Coronary artery (tissue), 2 donors: ENCODE measurements at regions not wholly inside any gene's neighbourhood (a gene's known extent, or its start where the extent isn't known, plus 50 kb on each side); places are given as distances from the start of the nearest gene placed in this dataset.

Source experiments
- DNase-seq: peaks from one replicate; pipeline ENCODE4 v3.0.0-alpha.2; 2017; ENCODE audit warnings: low spot score
- H3K27ac ChIP-seq, 2 donors: fragments of 200-600 bp; sonication (generic); one replicate each; pipeline ENCODE4 v1.5.1; 2016 to 2019
- H3K4me3 ChIP-seq: fragments of 200-600 bp; sonication (generic); 2 replicates; pipeline ENCODE4 v1.5.1; 2016; ENCODE audit warnings: mild to moderate bottlenecking, moderate library complexity
- CTCF ChIP-seq: fragments of 200-600 bp; sonication (generic); IDR thresholded peaks from one replicate; pipeline ENCODE4 v1.5.1; 2019; ENCODE audit warnings: antibody characterized with exemption

GRCh38 chr1:219045246-219045645 is 128.4 kb upstream of the LYPLAL1 start:
- TF ChIP-seq CTCF, result no peak
- Histone ChIP-seq H3K27ac (no peak overlapping the region), H3K4me3 (no peak overlapping the region)
- DNase-seq, result no peak

GRCh38 chr1:219049501-219049900 is 124.2 kb upstream of the LYPLAL1 start:
- Histone ChIP-seq H3K4me3 (no peak overlapping the region), H3K27ac (no peak overlapping the region)
- TF ChIP-seq CTCF, result no peak
- DNase-seq, result no peak

DNA sequence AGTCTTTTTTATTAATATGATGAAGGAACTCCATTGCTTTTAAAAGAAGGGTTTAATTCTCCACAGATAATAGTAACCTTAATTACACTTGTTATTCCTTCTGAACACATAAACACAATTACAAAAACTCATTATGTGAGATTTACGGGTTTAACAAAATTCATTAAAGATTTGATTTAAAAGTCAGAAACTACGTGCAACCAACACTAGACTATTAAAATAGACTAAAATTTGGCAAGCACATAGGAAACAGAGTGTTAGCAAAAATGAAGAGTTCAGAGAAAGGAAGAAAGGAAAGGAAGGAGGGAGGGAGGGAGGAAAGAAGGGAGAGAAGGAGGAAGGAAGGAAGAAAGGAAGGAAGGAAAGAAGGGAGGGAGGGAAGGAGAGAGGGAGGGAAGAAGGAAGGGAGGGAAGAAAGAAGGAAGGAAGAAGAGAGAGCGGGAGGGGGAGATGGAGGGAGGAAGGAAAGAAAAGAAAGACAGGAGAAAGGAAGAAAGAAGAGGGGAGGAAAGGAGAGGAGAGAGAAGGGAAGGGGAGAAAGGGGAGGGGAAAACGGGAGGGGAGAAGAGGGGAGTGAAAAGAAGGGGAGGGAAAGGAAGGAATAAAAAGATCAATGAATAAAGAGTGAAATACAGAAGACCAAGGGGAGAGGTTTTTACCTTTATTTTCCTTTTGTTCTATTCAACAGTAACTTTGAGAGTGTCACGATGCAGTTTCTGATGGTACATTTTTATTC is 123.4 kb upstream of the LYPLAL1 start:
- Histone ChIP-seq H3K27ac (no peak overlapping the region), H3K4me3 (no peak overlapping the region)
- DNase-seq, result no peak
- no peak for TF ChIP-seq CTCF

DNA sequence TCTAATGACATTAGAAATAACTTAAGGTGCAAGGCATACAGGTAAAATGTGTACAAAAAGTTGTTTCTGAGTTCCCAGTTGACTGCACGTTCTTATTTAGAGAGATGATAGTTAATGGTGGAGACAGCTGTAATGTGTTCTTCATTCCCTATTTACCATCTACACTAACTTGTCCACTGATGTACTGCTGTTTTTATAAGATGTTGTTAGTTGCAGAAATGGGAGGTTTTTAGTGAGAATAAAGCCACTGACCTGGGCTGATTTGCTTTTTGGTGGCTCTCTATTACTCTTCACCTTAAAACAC is 122.9 kb upstream of the LYPLAL1 start:
- H3K4me3 ChIP-seq, result no peak overlapping the region
- H3K27ac ChIP-seq, result no peak overlapping the region
- no peak for TF ChIP-seq CTCF
- no peak for DNase-seq

DNA sequence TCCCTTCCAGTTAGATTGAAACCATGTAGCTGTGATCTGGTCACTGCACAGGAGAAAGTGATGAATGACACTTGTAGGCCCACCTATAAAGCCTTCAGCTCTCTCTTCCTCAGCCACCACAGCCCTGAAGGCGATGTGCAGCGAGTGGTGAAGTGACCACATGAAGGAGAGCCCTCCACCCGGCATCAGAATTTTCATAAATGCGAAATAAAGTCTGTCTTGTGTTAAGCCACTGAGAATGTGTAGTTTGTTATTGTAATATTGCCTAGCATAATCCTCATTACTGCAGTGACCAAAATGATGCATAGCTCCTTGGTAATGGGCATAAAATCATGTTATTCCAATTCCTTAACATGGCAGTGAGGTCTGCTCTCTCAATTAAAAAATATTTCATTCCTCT is 122.1 kb upstream of the LYPLAL1 start:
- no peak overlapping the region for H3K27ac ChIP-seq
- no peak overlapping the region for H3K4me3 ChIP-seq
- no peak for DNase-seq
- TF ChIP-seq CTCF, result no peak

DNA sequence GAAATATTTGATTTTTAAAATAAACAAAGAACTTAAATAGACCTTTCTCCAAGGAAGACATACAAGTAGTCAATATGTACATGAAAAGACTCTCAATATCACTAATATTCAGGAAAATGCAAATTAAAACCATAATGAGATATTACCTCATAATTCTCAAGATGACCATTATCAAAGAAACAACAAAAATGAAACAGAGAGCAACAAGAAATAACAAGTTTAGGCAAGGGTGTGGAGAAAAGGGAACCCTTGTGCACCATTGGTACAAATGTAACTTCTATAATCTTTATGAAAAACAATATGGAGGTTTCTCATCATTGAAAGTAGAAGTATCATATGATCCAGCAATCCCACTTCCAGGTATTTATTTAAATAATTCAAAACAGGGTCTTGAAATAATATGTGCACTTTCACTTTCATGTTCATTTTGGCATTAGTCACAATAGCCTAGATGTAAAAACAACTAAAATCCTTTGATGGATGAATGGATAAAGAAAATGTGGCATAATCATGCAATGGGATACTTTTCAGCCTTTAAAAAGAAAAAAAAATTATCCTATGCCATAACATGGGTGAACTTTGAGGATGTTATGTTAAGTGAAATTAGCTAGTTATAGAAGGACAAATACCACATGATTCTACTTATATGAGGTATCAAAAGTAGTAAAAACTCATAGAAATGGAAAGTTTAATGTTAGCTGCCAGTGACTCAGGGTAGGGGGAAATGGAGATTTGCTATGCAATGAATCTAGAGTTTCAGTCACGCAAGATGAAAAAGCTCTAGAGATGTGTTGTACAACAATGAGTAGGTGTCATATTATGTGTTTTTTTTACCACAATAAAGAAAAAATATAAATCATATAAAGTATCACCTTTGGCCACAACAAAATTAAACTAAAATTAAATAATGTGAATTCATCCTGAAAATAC is 114.5 kb upstream of the LYPLAL1 start:
- TF ChIP-seq CTCF, result no peak
- Histone ChIP-seq H3K27ac (no peak overlapping the region), H3K4me3 (no peak overlapping the region)
- no peak for DNase-seq

GRCh38 chr1:219060798-219061197 is 112.9 kb upstream of the LYPLAL1 start:
- no peak for TF ChIP-seq CTCF
- Histone ChIP-seq H3K4me3 (no peak overlapping the region), H3K27ac (no peak overlapping the region)
- DNase-seq, result no peak
